ENCODE measurements at regions not wholly inside any gene's neighbourhood (a gene's known extent, or its start where the extent isn't known, plus 50 kb on each side); places are given as distances from the start of the nearest gene placed in this dataset.

GRCh38 chr5:162512935-162513565 lies 445.5 kb downstream of the GABRG2 start:
- no peaks in the 10 kb centered on the region for H3K4me1 ChIP-seq
- H3K9me3 Mint-ChIP-seq (ENCODE audit: unreplicated experiment), result peaks cover 14% of the 10 kb centered on the region
- CTCF ChIA-PET, result no interaction called here
- no peak for TF ChIP-seq CTCF (IDR thresholded peaks at IDR 0.05; ENCODE audit: insufficient read depth in 1 of 2, low read depth in 1 of 2, low read length in 1 of 2, severe bottlenecking in 1 of 2, unreplicated experiment in 1 of 2)
- H3K9me3 ChIP-seq, result no peaks in the 10 kb centered on the region
- no peak overlapping the region for H3K27ac Mint-ChIP-seq (ENCODE audit: unreplicated experiment)
- no peak for DNase-seq
- H3K4me1 Mint-ChIP-seq (ENCODE audit: low read depth, unreplicated experiment), result peaks cover 8% of the 10 kb centered on the region
- H3K4me3 Mint-ChIP-seq (ENCODE audit: unreplicated experiment), result no peak overlapping the region
- POLR2A ChIA-PET, result no interaction called here
- H3K4me3 ChIP-seq (ENCODE audit: low read depth, low read length), result no peak overlapping the region
- peaks cover 5% of the 10 kb centered on the region for H3K27me3 Mint-ChIP-seq (ENCODE audit: insufficient read depth, unreplicated experiment)
- no peaks in the 10 kb centered on the region for H3K27me3 ChIP-seq (replicated peaks; ENCODE audit: control insufficient read depth, insufficient read depth, low read length)
- H3K36me3 ChIP-seq (ENCODE audit: control insufficient read depth, insufficient read depth, low read length), result no peaks in the 10 kb centered on the region
- intact Hi-C loops (cut with micrococcal nuclease; ENCODE audit: unreplicated experiment), result no loop called here
- BruUV-seq (replicated peaks), result no TSS peak
- H3K36me3 Mint-ChIP-seq (ENCODE audit: insufficient read depth, unreplicated experiment), result no peaks in the 10 kb centered on the region

- Mint-ChIP-seq H3K27me3 (ENCODE audit: insufficient read depth, unreplicated experiment) (peaks cover 5% of the 10 kb centered on the region), H3K4me3 (ENCODE audit: unreplicated experiment) (no peak overlapping the region), H3K9me3 (ENCODE audit: unreplicated experiment) (peaks cover 14% of the 10 kb centered on the region), H3K36me3 (ENCODE audit: insufficient read depth, unreplicated experiment) (no peaks in the 10 kb centered on the region), H3K4me1 (ENCODE audit: low read depth, unreplicated experiment) (peaks cover 8% of the 10 kb centered on the region), H3K27ac (ENCODE audit: unreplicated experiment) (no peak overlapping the region)
- CTCF ChIA-PET, result no interaction called here
- no peaks in the 10 kb centered on the region for H3K27me3 ChIP-seq (replicated peaks; ENCODE audit: control insufficient read depth, insufficient read depth, low read length)
- H3K36me3 ChIP-seq (ENCODE audit: control insufficient read depth, insufficient read depth, low read length), result no peaks in the 10 kb centered on the region
- H3K4me3 ChIP-seq (ENCODE audit: low read depth, low read length), result no peak overlapping the region
- BruUV-seq (replicated peaks), result no TSS peak
- intact Hi-C loops (cut with micrococcal nuclease; ENCODE audit: unreplicated experiment), result no loop called here
- no peak for TF ChIP-seq CTCF (IDR thresholded peaks at IDR 0.05; ENCODE audit: insufficient read depth in 1 of 2, low read depth in 1 of 2, low read length in 1 of 2, severe bottlenecking in 1 of 2, unreplicated experiment in 1 of 2)
- DNase-seq, result no peak
- POLR2A ChIA-PET, result no interaction called here
- H3K4me1 ChIP-seq, result no peaks in the 10 kb centered on the region
- no peaks in the 10 kb centered on the region for H3K9me3 ChIP-seq
Measured at GRCh38 chr5:162514116-162514515, 446.5 kb downstream of the GABRG2 start.

GRCh38 chr5:162520878-162521277 lies 453.3 kb downstream of the GABRG2 start:
- no peaks in the 10 kb centered on the region for H3K27me3 Mint-ChIP-seq (ENCODE audit: insufficient read depth, unreplicated experiment)
- Histone ChIP-seq H3K36me3 (ENCODE audit: control insufficient read depth, insufficient read depth, low read length) (no peaks in the 10 kb centered on the region), H3K27me3 (replicated peaks; ENCODE audit: control insufficient read depth, insufficient read depth, low read length) (no peaks in the 10 kb centered on the region), H3K4me3 (ENCODE audit: low read depth, low read length) (no peak overlapping the region), H3K4me1 (no peaks in the 10 kb centered on the region), H3K9me3 (no peaks in the 10 kb centered on the region; the same call in 1 of the 2 replicates)
- no TSS peak for BruUV-seq (replicated peaks)
- intact Hi-C loops (cut with micrococcal nuclease; ENCODE audit: unreplicated experiment), result no loop called here
- H3K36me3 Mint-ChIP-seq (ENCODE audit: insufficient read depth, unreplicated experiment), result no peaks in the 10 kb centered on the region
- H3K27ac Mint-ChIP-seq (ENCODE audit: unreplicated experiment), result no peak overlapping the region
- no peak overlapping the region for H3K4me3 Mint-ChIP-seq (ENCODE audit: unreplicated experiment)
- H3K9me3 Mint-ChIP-seq (ENCODE audit: unreplicated experiment), result peaks cover 12% of the 10 kb centered on the region
- TF ChIP-seq CTCF (IDR thresholded peaks at IDR 0.05; ENCODE audit: insufficient read depth in 1 of 2, low read depth in 1 of 2, low read length in 1 of 2, severe bottlenecking in 1 of 2, unreplicated experiment in 1 of 2), result no peak
- H3K4me1 Mint-ChIP-seq (ENCODE audit: low read depth, unreplicated experiment), result no peaks in the 10 kb centered on the region
- DNase-seq, result no peak
- ChIA-PET CTCF (no interaction called here), POLR2A (no interaction called here)

Measured in Caco-2 (cell line).